GM10248 (cell line): ENCODE measurements at regions not wholly inside any gene's neighbourhood (a gene's known extent, or its start where the extent isn't known, plus 50 kb on each side); places are given as distances from the start of the nearest gene placed in this dataset.

Source experiments
- CTCF ChIA-PET: fragments of 300-600 bp; sonication (Branson Sonifier 250); formaldehyde crosslinking; extraction: SDS; loops from one replicate; lab custom pipeline; 2021; ENCODE audit warnings: antibody characterized with exemption; lab: Yijun Ruan, JAX
- POLR2A ChIA-PET: fragments of 350-650 bp; sonication (Branson Sonifier 250); formaldehyde crosslinking; extraction: SDS; loops from one replicate; lab custom pipeline; 2020; ENCODE audit warnings: antibody characterized with exemption; lab: Yijun Ruan, JAX
- DNase-seq: peaks from one replicate; pipeline ENCODE4 v3.0.0; 2012; ENCODE audit errors: extremely low spot score
- TF ChIP-seq, protein P1 (sequence below): IDR thresholded peaks from 2 replicates; pipeline ENCODE4 v1.5.1; 2012; ENCODE audit warnings: mild to moderate bottlenecking, low read depth; ENCODE audit errors: extremely low read depth, missing control alignments, control extremely low read depth

DNA sequence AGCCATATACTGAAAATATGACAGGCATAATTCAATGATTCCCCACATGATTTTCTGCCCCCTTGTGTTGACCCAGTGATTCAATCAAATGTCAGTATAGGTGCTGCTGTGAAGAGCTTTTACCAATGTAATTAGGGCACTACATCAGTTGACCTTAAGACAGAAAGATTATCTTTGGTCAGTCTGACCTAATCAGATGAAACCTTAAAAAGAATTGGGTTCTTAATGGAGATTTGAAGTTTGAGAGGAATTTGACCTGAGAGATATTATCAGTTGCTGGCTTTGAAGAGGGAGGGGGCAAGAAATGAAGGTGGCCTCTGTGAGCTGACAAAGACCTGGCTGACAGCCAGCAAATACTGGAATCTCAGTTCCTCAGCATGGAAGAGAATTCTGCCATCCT, 358.7 kb upstream of the CA10 start:
- DNase-seq = no peak
- TF ChIP-seq, protein P1, sequence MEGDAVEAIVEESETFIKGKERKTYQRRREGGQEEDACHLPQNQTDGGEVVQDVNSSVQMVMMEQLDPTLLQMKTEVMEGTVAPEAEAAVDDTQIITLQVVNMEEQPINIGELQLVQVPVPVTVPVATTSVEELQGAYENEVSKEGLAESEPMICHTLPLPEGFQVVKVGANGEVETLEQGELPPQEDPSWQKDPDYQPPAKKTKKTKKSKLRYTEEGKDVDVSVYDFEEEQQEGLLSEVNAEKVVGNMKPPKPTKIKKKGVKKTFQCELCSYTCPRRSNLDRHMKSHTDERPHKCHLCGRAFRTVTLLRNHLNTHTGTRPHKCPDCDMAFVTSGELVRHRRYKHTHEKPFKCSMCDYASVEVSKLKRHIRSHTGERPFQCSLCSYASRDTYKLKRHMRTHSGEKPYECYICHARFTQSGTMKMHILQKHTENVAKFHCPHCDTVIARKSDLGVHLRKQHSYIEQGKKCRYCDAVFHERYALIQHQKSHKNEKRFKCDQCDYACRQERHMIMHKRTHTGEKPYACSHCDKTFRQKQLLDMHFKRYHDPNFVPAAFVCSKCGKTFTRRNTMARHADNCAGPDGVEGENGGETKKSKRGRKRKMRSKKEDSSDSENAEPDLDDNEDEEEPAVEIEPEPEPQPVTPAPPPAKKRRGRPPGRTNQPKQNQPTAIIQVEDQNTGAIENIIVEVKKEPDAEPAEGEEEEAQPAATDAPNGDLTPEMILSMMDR = no peak
- CTCF ChIA-PET = no interaction called here
- POLR2A ChIA-PET = no interaction called here

GRCh38 chr17:52515927-52516326, 357.4 kb upstream of the CA10 start:
- ChIA-PET POLR2A (no interaction called here), CTCF (no interaction called here)
- TF ChIP-seq, protein P1 = no peak
- no peak for DNase-seq

GRCh38 chr17:52505601-52506000, 347.1 kb upstream of the CA10 start:
- DNase-seq = no peak
- CTCF ChIA-PET = interaction anchor here (1.0 kb wide), 1 partner anchor 10 kb away, joined by 4 read pairs; no protein-coding TSS in a partner anchor
- POLR2A ChIA-PET = no interaction called here
- TF ChIP-seq, protein P1 = no peak

DNA sequence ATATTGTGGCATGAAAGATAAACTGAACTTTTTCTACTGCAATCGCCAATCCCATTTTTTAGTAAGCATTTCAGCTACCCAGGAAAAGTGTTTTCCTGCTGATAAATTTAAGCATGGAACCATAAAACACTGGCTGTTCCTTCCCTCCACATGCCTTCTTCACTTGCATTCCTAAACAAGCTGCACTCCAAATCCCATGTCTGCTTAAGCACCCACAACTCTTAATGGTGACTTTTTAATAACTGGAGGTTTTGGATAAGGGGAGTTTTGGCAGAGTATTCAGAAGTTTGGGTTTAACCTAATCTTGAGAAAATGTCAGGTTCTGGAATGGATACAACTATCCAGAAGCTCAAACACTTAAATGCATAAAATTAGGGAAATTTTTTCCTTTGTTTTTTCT, 345.6 kb upstream of the CA10 start:
- ChIA-PET POLR2A (no interaction called here), CTCF (interaction anchor here (1.3 kb wide), 1 partner anchor 10 kb away, joined by 3 read pairs; no protein-coding TSS in a partner anchor)
- no peak for DNase-seq
- TF ChIP-seq, protein P1 = no peak

GRCh38 chr17:52495646-52496045, 337.1 kb upstream of the CA10 start:
- no peak for DNase-seq
- POLR2A ChIA-PET = no interaction called here
- CTCF ChIA-PET = interaction anchor here (1.4 kb wide), 1 partner anchor 10 kb away, joined by 4 read pairs; no protein-coding TSS in a partner anchor
- TF ChIP-seq, protein P1 = no peak

DNA sequence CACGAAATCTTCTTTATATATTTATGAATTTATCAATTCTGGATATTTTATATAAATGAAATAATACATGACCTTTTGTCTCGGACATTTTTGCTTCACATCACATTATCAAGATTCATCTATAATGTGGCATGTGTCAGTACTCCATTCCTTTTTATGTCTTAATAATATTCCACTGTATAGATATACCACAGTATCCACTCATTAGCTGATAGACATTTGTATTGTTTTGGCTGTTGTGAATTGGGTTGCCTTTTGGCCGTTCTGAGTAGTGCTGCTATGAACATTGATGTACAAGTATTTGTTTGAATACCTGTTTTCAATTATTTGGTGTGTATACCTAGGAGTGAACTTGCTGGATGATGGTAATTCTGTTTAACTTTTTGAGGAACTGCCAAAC, 323.8 kb upstream of the CA10 start:
- POLR2A ChIA-PET = no interaction called here
- CTCF ChIA-PET = no interaction called here
- TF ChIP-seq, protein P1 = no peak
- DNase-seq = no peak
